NAMALWA (cell line): ENCODE measurements at regions not wholly inside any gene's neighbourhood (a gene's known extent, or its start where the extent isn't known, plus 50 kb on each side); places are given as distances from the start of the nearest gene placed in this dataset.
"Not testable (repeated sequence)": the region's sequence is repeated elsewhere in the genome, so short reads cannot be mapped to it uniquely, and the experiment has no call there.

Experiments used
- DNase-seq: peaks from one replicate; pipeline ENCODE4 v3.0.0-alpha.2; 2015; ENCODE audit warnings: low spot score

DNA sequence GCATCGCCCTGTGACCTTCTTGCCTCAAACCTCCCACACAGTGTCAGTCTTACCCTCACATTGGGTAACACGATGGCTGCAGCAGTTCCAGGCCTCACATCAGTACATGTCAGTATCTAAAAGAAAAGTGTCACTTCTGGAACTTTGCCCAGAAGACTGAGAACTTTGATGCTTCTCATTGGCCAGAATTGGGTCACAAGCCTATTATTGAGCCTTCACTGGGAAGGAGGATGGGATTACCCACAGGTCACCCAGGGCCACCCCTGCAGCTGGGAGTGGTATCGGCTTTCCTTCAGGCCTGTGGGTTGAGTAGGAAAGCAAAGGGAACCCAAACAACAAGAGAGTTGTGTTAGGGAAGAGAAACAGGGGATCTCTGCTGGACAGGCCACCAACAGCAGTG lies 111.5 kb downstream of the NPY start:
- no peak for DNase-seq

DNA sequence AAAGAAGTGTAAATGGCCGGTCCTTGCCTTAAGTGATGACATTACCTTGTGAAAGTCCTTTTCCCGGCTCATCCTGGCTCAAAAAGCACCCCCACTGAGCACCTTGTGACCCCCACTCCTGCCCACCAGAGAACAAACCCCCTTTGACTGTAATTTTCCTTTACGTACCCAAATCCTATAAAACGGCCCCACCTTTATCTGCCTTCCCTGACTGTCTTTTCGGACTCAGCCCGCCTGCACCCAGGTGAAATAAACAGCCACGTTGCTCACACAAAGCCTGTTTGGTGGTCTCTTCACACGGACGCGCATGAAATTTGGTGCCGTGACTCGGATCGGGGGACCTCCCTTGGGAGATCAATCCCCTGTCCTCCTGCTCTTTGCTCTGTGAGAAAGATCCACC lies 112.4 kb downstream of the NPY start:
- DNase-seq, result not testable (repeated sequence)

DNA sequence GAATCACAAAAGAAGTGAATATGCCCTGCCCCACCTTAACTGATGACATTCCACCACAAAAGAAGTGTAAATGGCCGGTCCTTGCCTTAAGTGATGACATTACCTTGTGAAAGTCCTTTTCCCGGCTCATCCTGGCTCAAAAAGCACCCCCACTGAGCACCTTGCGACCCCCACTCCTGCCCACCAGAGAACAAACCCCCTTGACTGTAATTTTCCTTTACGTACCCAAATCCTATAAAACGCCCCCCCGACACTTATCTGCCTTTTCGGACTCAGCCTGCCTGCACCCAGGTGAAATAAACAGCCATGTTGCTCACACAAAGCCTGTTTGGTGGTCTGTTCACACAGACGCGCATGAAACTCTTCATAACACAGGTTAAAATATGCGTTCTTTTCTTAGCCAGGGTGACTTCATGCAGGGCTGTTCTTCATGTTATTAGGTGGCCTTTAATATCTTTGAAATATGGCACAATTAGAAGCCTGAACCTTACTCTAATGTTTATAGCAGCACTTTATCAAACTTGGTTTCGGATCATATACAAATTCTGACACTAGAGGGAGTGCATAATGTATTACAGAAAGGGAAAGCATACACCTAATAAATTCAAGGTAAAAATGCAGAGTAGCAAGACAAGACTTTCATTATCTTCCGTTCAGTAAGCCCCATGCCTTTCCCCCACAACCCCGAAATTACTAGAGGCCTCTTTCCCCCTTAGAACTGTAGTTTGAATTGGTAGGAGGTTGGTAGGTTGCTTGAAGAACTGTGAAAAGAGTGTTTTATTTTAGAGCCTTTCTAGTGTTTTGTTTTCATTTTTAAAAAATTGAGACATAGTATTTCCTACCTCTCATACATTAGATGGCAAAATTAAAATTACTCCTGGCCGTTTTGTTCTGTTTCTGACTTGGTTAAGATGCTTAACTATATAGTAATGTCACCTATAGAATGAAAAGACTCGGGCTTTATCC lies 117.9 kb downstream of the NPY start:
- DNase-seq, result peak; percentile 73

DNA sequence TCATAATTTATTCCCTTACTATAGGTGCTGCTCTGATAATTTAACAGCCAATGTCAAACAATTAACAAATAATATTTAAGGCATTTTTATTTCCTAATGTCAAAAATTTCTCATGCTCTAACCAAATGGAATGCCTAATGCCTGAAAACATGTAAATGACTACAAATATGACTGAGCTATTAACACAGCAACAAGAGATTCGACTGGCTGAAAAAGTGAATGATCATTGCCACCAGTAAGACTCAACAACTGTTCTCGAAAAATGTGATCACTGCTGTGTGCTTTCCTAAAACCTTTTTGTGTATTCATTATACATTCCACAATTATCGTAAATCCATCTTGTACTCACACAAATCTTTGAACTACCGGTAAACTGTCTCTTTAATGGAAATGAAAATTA lies 118.7 kb downstream of the NPY start:
- DNase-seq, result no peak

DNA sequence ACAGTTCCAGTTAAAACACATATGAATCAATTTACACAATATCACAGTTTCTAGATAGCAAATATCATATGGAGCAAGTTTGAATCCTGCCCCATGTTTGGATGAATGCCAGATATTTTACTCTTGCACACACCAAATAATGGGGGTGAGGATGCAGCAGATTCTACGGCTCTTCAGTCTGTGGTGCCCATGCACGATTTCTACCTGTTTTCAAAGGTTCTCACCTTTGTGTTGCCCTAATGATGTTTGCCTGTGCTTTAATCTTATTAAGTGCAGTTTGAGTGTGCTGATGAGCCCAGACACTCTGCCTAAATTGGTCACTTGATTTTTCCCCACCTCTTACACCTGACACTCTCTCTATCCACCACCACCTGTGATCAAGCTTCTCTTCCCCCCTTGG lies 119.6 kb downstream of the NPY start:
- no peak for DNase-seq

DNA sequence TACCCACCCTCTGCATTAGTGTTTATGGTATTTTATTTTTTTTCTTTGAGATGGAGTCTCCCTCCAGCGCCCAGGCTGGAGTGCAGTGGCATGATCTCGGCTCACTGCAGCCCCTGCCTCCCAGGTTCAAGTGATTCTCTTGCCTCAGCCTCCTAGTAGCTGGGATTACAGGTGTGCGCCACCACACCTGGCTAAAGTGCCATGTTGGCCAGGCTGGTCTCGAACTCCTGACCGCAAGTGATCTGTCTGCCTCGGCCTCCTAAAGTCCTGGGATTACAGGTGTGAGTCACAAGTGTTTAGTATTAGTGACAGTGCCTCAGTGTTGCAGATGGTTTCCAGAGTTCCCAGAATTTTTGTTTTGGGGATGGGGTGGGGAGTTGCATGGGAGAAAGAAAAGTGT lies 120.3 kb downstream of the NPY start:
- DNase-seq, result no peak

DNA sequence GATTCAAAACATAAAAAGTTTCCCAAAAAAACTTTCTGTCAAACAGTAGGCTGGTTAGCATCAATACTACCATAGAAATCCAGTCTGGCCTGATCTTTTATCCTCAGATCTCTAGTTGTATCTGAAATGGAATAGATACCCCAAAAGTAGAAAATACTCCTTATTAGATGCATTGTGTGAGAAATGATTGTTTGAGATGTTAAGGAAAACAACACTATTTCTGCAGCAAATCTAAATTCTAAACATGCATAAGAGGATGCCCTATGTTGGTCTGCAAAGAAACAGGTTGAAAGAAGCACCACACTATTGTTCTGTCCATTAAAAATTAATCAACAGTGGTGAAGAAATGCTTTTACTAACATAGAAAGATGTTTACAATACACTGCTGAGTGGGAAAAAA lies 121.0 kb downstream of the NPY start:
- DNase-seq, result no peak

DNA sequence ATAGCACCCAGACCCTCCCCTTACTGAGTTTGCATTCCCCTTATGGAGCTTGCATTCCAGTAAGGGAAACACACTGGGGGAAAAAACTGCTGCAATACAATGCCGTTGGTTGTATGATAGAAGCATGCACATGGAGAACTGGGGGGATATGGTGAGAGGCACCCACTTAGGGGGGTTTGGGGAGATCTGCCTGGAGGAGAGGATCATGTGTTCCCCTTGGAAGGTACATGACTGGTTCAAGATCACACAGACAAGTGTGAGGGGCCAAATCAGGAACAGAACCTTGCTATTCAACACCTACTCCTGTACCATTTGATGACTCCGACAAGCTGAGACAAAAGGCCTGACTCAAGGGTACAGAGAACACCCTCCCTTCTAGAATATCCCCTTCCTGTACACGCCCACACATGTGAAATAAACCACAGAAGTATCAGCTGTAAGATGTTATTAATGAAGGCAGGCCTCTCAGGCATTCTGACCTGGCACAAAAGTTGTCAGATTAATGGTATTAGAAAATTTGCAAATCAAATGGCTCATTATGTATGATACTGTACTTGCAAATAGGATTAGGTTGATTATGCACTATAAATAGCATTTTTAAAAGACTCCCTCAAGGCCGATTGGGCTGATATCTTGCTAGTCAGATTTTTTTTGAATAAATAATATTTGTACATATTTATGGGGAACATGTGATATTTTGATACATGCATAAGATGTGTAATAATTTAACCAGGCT lies 122.2 kb downstream of the NPY start:
- DNase-seq, result no peak

DNA sequence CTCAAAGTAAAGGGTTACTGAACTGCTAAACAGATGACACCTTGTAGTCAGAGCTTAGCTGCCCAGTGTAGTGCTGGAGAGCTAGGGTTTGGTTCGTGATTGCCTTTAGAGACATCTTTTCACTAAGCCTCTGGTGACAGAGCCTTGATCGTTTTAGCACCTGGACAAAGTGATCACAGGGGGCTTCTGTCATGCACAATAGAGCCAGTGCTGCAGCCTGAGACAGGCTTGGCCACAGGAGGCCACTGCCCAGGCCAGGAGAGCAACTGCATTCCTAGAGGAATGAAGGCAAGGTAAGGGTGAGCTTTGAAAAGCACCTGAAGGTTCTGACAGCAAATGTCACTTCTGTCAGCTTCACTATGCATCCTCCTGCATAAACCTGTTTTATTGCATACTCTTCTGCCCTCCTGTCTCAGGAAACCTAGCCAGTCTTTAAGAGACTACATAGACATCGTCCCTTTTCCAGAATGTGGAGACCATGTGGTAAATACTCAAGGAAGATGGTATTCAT lies 122.9 kb downstream of the NPY start:
- DNase-seq, result no peak

DNA sequence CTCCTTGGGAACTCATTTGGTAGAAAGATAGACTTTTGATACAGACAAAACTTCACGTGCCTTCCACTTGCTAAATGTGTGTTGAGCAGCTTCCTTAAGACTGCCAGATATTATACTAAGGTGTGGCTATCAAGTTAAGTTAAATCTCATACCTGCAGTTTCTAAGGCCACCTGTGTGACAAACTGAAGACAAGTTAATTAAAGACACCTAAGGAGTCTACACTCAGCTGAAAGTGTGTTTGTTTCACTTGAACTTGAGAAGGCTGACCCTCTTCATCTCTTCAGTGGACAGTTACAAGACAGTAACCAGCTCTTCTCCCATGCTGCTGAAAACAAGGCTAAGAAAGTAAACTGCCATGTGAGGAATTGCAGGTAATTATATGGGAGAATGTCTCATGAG lies 124.0 kb downstream of the NPY start:
- no peak for DNase-seq

DNA sequence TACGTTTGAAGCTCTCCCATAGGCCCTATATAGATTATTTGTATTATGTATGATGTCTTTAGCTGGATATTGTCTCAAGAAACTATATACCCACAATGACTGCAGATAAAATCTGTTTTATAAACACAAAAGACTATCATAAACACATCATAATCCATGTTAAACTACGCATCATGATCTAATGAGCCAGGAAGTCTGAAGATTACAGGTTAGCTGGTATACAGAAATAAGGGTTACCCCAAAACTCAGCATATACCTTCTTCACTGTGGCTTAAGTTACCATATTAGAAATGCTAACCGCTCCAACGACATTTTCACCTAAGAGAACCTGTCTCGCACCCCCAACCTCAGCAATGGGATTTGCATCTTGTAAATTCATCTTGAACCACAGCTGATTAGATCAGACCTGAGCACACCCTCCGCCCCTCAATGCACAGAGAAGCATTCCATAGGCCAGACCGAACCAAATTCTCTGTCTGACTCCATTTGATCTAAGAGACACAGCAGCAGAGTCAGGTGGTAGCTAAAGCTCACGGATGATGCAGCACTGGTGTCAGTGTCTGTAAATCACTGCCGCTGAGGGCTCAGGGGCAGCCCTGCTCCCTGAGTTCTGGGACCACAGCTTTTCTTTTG lies 124.9 kb downstream of the NPY start:
- no peak for DNase-seq

DNA sequence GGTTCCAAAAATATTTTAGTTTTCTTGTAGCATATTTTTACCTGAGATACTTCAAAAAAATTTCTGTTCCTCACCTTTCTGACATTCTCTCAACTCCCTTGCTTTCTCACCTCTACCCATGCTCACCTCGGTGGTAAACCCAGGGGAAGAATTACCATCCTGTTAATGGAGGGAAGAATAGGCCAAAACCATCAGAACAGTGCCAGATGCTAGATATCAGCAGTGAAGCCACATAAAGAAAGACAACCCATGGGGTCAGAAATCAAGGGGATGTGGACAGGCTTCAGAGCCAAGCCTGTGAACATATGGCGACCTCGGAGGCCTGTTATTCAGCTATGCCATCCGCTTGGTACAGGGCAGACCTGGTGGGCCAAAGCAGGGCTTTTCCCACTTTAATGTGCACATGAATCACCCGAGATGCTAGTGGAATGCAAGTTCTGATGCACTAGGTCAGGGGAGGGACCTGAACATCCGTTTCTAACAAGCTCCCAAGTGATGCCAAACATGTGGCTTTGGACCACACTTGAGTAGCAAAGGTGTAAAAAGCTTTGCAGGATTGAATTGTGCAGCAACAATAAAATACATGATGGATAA lies 125.5 kb downstream of the NPY start:
- no peak for DNase-seq

DNA sequence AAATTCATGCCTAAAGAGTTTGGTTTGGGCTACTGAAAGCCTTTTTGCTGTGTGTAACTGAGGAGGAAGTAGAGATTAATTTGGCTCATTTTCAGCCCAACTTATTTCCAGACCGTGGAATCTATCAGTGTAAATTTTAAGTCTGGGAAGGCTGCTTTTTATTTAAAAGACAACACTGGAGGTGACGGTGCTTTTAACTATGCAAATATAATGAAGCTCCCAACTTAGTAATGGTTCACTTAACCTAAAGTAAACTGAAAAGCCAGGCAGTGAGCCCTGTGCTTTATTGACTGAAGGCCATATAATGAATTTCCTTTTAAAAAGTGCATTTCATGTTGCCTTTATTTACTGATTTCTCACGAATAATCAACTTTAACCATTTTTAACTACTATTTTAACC lies 127.2 kb downstream of the NPY start:
- no peak for DNase-seq

DNA sequence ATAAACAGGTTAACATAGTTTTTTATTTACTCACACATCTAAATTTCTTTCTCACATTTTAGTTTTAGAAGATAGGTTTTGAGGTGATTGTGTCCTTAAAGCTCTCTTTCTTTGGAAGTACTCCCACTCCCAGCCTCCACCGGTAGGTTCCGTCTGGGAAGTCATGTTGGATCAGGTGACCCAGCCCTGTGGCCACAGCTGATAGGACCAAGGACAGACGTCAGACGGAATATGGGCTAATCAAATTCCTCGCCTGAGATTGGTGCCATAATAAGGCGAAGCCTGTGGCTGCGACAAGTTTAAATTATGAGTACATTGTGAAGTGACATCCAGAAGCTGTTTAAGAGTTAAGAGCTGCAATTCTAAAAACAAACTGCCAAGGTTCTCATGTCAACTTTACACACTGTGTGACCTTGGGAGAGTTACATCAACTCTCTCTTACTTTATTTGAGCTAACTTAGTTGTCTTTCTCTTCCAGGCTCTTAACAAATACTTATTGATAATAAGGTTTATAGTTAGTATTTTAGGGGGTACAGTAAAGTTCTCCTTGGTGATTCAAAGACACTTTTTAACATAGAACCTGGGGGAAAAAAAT lies 133.6 kb downstream of the NPY start:
- no peak for DNase-seq

DNA sequence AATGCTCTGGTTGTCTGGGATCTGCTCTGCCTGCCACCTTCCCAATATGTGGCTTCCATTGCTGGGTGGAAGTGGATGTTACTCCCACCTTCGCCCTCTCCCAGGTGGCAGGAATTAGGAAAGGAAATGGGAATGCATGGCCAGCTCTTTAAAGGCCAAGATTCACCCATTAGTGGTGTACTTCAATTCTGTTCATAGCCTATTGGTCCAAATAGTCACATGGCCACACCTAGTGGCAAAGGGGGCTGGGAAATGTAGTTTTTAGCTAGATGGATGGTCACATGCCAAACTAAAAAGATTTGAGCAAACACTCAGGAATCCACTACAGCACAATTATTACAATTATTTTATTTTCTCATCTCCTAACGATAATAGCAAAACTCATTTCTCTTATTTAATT lies 135.1 kb downstream of the NPY start:
- DNase-seq, result peak; percentile 80

DNA sequence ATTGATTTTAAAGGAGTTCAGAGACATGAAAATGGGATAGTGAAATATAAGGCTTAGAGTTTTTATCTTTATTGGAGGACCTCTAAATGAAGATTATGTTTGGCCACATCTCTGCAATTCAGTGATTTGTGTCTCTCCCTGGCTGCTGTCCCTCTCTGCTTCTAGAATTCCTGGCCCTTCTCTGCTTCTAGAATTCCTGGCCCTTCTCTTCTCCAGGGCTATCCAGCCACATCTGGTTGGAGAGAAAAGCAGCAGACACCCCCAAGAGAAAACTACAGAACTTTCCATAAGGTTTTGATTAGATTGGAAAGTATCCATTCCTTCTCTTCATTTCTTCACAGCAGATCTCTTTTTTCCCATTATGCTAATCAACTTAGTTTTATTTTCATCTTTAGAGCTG lies 135.5 kb downstream of the NPY start:
- DNase-seq, result no peak

DNA sequence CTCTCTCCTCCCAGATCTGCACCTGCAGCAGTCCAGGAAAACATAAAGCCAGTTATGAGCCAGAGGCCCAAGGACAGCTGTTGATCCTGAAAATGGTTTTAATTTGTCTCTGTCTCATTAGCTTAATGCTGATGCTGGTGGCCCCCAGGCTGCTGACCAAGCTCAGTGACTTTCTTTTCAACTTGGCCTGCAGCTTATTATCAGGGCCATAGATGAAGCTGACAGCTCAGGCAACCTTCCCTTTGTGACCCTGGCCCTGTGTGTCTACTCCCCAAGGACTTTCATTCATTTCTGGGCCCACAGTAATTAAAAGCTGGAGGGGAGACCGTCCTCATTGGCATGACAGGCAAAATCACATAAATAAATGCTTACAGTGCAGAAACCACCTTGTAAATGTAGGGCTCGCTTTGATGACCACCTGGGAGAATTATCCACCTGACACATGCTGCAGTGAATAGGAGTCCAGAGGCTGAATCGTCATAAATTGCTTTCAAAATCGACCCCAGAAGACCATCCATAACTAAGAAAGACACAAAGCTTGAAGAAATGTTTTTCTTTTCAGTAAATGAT lies 138.5 kb downstream of the NPY start:
- DNase-seq, result no peak

DNA sequence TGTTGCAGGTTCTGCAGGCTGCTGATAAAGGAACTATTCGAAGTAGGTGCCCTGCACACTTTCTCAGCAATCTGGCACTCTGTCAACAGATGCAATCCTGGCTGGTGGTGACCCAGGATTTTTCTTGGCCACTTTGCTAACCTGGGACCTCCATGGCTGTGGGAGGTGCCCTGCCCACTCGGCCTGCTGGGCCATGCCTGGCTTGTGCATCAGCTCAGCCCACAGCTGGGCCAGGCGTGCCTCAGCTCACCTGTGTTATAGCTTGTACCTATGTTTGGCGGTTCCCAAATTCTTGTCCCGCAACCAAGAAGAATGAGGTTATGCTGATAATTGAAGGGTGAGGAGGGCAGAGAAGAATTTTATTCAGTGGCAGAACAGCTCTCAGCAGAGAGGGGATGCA lies 141.7 kb downstream of the NPY start:
- no peak for DNase-seq

DNA sequence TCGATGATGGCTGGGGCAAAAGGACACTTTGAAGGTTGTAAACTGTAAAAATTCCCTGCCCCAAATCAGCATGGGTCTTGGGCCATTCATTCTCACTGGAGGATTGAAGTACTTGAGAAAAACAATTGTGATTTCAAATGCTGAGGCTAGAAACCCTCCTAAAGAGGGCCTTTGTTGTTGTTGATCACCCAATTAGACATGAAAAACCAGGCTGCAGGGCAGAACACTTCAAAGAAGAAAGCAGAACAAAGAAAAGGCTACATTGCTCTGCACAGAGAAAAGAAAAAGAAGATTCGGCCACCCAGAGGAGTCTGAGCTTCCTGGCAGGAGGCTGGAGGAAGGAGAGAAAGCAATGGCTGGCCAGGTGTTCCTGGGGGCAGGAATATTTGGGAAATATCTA lies 143.1 kb downstream of the NPY start:
- DNase-seq, result no peak

DNA sequence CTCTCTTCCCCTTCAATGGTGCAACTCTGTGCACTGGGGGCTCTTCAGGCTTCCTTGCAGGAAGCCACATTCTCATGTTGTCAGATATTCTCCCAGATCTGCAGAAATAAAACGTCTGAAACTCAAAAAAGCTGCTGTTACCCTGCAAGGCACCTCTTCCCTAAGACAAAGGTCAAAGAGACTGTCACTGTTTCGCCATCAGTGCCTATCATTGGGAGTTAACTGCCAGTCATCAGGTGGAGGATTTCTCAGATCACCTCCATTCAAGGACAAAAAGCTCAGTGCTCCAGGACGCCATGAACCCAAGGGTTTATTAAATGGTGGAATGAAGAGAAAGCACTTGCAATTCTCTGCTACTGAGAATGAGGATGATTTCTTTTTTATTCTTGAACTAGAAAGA lies 144.6 kb upstream of the PALS2 start:
- DNase-seq, result no peak

DNA sequence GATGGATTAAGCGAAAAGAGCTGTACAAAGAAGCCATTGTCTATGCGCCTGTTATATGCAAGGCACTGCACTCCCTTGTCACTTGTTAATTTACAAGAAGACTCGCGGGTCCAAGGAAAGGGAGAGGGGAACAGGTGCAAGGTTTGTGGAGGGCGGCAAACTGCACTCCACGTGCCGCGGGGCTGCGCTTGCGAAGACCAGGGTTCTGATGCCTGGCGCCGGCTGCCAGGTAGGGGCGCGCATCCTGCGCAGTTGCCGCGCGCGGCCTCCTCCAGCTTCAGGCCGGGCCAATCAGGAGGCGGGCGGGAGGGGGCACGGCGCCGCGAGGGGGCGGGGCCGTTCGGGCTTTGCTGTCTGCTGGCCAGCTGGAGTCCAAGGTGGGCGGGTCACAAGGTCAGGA lies 140.6 kb upstream of the PALS2 start:
- no peak for DNase-seq

DNA sequence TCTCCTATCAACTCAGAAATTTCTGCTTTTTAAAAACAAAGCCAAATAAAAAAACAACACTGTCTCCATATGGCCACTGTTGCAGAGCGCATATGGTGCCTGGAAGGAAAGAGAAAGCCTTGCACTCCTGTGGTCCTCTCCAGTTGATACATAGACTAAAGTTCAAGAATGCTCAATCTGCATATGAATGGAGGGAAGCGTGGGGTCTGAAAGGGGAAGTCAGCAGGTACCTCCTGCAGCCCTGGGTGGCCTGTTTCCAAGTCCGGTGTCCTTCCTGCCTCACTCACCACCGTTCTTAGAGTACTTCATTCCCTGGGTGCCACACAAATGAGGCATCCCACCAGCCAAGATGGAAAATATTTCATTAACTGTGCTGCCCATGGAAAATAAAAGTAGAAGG lies 138.3 kb upstream of the PALS2 start:
- no peak for DNase-seq
